Esophagus squamous epithelium (tissue), 4 donors: ENCODE measurements at regions not wholly inside any gene's neighbourhood (a gene's known extent, or its start where the extent isn't known, plus 50 kb on each side); places are given as distances from the start of the nearest gene placed in this dataset.

ENCODE experiments used
- CTCF ChIP-seq, 6 experiments: fragments of 450-650 bp in 4 of 6; fragments of 200-600 bp in 2 of 6; sonication (generic) in 2 of 6; IDR thresholded peaks; one replicate each; pipeline ENCODE4 v1.5.1; 2016 to 2019; ENCODE audit warnings: antibody characterized with exemption in 6 of 6, mild to moderate bottlenecking in 4 of 6, moderate library complexity in 4 of 6
- POLR2A ChIP-seq, 4 donors: fragments of 450-650 bp; IDR thresholded peaks; one replicate each; pipeline ENCODE4 v1.6.1; 2017; ENCODE audit warnings: antibody characterized with exemption in 4 of 4, mild to moderate bottlenecking in 4 of 4, moderate library complexity in 3 of 4

- TF ChIP-seq CTCF (IDR thresholded peaks at IDR 0.05): no peak
- TF ChIP-seq POLR2A (IDR thresholded peaks at IDR 0.05): no peak
Observed at GRCh38 chr4:143091862-143092261, 92.9 kb upstream of the USP38 start.
